ENCODE measurements at regions not wholly inside any gene's neighbourhood (a gene's known extent, or its start where the extent isn't known, plus 50 kb on each side); places are given as distances from the start of the nearest gene placed in this dataset.

- TF ChIP-seq FOXM1 (IDR thresholded peaks at IDR 0.05; ENCODE audit: low read depth): no peak
- TF ChIP-seq FOXM1 (CRISPR knock-in tag; IDR thresholded peaks at IDR 0.05; ENCODE audit: low read depth): no peak
- TF ChIP-seq, protein P1, sequence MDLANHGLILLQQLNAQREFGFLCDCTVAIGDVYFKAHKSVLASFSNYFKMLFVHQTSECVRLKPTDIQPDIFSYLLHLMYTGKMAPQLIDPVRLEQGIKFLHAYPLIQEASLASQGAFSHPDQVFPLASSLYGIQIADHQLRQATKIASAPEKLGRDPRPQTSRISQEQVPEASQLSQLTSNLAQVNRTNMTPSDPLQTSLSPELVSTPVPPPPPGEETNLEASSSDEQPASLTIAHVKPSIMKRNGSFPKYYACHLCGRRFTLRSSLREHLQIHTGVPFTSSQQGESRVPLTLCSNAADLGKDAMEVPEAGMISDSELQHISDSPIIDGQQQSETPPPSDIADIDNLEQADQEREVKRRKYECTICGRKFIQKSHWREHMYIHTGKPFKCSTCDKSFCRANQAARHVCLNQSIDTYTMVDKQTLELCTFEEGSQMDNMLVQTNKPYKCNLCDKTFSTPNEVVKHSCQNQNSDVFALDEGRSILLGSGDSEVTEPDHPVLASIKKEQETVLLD (IDR thresholded peaks at IDR 0.05): no peak
- TF ChIP-seq, protein P2, sequence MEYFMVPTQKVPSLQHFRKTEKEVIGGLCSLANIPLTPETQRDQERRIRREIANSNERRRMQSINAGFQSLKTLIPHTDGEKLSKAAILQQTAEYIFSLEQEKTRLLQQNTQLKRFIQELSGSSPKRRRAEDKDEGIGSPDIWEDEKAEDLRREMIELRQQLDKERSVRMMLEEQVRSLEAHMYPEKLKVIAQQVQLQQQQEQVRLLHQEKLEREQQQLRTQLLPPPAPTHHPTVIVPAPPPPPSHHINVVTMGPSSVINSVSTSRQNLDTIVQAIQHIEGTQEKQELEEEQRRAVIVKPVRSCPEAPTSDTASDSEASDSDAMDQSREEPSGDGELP (CRISPR knock-in tag; IDR thresholded peaks at IDR 0.05; ENCODE audit: borderline replicate concordance): no peak
- no peak for TF ChIP-seq EZH2 (IDR thresholded peaks at IDR 0.05; ENCODE audit: borderline replicate concordance, low read depth, low read length)
- TF ChIP-seq RBM22 (IDR thresholded peaks at IDR 0.05; ENCODE audit: low read depth, low read length, poor library complexity, severe bottlenecking): no peak
- TF ChIP-seq POLR2A (conservative IDR thresholded peaks at IDR 0.05): no peak
Measured at GRCh38 chr10:29184205-29185000, 104.5 kb upstream of the LYZL1 start.
